Tibial artery (tissue), 4 donors: ENCODE measurements at regions not wholly inside any gene's neighbourhood (a gene's known extent, or its start where the extent isn't known, plus 50 kb on each side); places are given as distances from the start of the nearest gene placed in this dataset.

ENCODE experiments used
- DNase-seq, 2 donors: peaks; one replicate each; pipeline ENCODE4 v3.0.0-alpha.2; 2019
- H3K27ac ChIP-seq, 2 donors: fragments of 200-600 bp; sonication (generic) in 1 of 2; 1 replicate in 1 of 2; 2 replicates in 1 of 2; pipeline ENCODE4 v1.5.1; 2018 to 2019; ENCODE audit warnings: mild to moderate bottlenecking in 1 of 2
- H3K27me3 ChIP-seq, 2 donors: fragments of 200-600 bp; sonication (generic) in 1 of 2; one replicate each; pipeline versions ENCODE4 v1.5.1 to v1.6.0; 2016 to 2019
- H3K36me3 ChIP-seq, 3 donors: fragments of 200-600 bp; sonication (generic) in 2 of 3; one replicate each; pipeline ENCODE4 v1.5.1; 2016 to 2019; ENCODE audit warnings: mild to moderate bottlenecking in 2 of 3
- H3K4me1 ChIP-seq, 4 donors: fragments of 200-600 bp; sonication (generic) in 2 of 4; 1 replicate in 3 of 4; 2 replicates in 1 of 4; pipeline ENCODE4 v1.5.1; 2016 to 2019
- H3K4me3 ChIP-seq, 2 donors: fragments of 200-600 bp; sonication (generic) in 1 of 2; 1 replicate in 1 of 2; 2 replicates in 1 of 2; pipeline ENCODE4 v1.5.1; 2018 to 2019; ENCODE audit warnings: mild to moderate bottlenecking in 2 of 2
- H3K9me3 ChIP-seq, 3 donors: fragments of 200-600 bp; sonication (generic) in 1 of 3; one replicate each; pipeline ENCODE4 v1.5.1; 2016 to 2019
- CTCF ChIP-seq, 2 experiments: fragments of 200-600 bp in 1 of 2; fragments of 450-650 bp in 1 of 2; IDR thresholded peaks; one replicate each; pipeline ENCODE4 v1.5.1; 2017 to 2019; ENCODE audit warnings: antibody characterized with exemption in 2 of 2, mild to moderate bottlenecking in 1 of 2, moderate library complexity in 1 of 2
- intact Hi-C: fragments of 100-400 bp; cut with DNase I; formaldehyde crosslinking; loops from one replicate; pipeline ENCODE4 v1.15.0; 2023; ENCODE audit warnings: low total_unique reads

- intact Hi-C loops = loop anchor here (10.0 kb wide), 1 partner anchor 270 kb away; no protein-coding TSS in a partner anchor
- no peak for DNase-seq
- Histone ChIP-seq H3K36me3 (no peaks in the 10 kb centered on the region), H3K4me3 (no peak overlapping the region), H3K9me3 (no peaks in the 10 kb centered on the region), H3K4me1 (peaks cover 0 to 10% (median 4%) of the 10 kb centered on the region in 4 donors), H3K27ac (no peak overlapping the region), H3K27me3 (no peaks in the 10 kb centered on the region)
- no peak for TF ChIP-seq CTCF (IDR thresholded peaks at IDR 0.05)
Observed at GRCh38 chr6:148265054-148265453, 77.6 kb upstream of the SASH1 start.

DNA sequence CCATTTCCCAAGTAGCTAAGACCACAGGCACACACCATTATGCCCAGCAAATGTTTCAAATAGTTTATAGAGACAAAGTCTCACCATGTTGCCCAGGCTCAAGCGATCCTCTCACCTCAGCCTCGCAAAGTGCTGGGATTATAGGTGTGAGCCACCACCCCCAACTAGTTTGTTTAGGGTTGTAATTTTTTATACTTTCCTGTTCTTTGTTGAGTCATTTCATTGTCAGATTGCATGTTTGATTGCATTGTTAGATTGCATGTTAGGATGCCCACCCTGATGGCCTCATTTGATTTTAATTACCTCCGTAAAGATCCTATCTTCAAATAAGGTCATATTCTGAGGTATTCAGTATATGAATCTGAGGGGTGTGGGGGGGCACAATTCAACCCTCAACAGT lies 73.3 kb upstream of the SASH1 start:
- no peak for DNase-seq
- intact Hi-C loops = loop anchor here (10.0 kb wide), 1 partner anchor 265 kb away; no protein-coding TSS in a partner anchor
- Histone ChIP-seq H3K27me3 (no peaks in the 10 kb centered on the region), H3K4me1 (peaks cover 0 to 8% (median 4%) of the 10 kb centered on the region in 4 donors), H3K4me3 (no peak overlapping the region), H3K9me3 (no peaks in the 10 kb centered on the region), H3K27ac (no peak overlapping the region), H3K36me3 (no peaks in the 10 kb centered on the region)
- TF ChIP-seq CTCF (IDR thresholded peaks at IDR 0.05) = no peak

DNA sequence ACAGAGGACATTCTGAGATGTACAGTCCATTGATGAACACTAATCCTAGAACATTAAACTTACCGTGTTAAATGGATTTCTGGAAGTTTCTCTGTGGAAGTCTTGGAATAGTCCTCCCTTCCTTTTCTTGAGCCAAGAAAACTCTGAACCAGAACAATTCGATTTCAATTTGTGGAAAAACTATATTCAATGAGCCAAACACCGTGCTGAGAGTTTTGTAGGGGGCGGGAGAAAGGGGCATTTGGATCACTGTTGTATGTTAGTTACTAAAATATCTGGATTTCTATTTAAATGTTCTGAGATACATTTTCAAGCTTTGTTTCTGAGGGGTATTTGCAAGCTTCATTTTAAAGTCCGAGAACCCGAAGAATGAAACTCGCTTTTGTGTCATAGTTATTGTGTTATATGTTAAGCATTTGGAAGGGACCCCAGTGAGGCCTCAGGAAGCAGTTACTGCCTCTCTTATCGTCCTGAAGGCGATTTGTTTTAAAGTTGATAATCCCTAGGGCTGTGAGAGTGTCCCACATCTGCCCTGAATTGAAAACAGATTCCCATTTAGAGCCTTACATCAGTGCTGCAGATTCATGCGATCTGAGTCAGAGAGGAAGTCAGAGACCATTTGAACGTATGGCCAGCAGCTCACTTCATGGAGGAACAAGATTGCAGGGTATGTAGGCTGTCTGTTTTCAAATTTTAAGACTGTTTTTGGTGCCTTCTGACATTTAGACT lies 70.8 kb upstream of the SASH1 start:
- Histone ChIP-seq H3K27ac (peak overlapping the region; percentile 47), H3K4me1 (peaks cover 0 to 8% (median 4%) of the 10 kb centered on the region in 4 donors), H3K4me3 (peak overlapping the region; percentile 10 to 22), H3K9me3 (no peaks in the 10 kb centered on the region), H3K27me3 (no peaks in the 10 kb centered on the region), H3K36me3 (no peaks in the 10 kb centered on the region)
- intact Hi-C loops = no loop called here
- no peak for DNase-seq
- no peak for TF ChIP-seq CTCF (IDR thresholded peaks at IDR 0.05)

GRCh38 chr6:148272597-148272996 lies 70.0 kb upstream of the SASH1 start:
- H3K4me3 ChIP-seq = no peak overlapping the region
- intact Hi-C loops = no loop called here
- no peaks in the 10 kb centered on the region for H3K27me3 ChIP-seq
- H3K27ac ChIP-seq = peak overlapping the region; percentile 47
- H3K9me3 ChIP-seq = no peaks in the 10 kb centered on the region
- no peak for TF ChIP-seq CTCF (IDR thresholded peaks at IDR 0.05)
- H3K36me3 ChIP-seq = no peaks in the 10 kb centered on the region
- peaks cover 0 to 8% (median under 1%) of the 10 kb centered on the region in 4 donors for H3K4me1 ChIP-seq
- DNase-seq = no peak

GRCh38 chr6:148273962-148274752 lies 68.5 kb upstream of the SASH1 start:
- intact Hi-C loops = no loop called here
- no peak for DNase-seq
- Histone ChIP-seq H3K4me3 (no peak overlapping the region), H3K27me3 (no peaks in the 10 kb centered on the region), H3K9me3 (no peaks in the 10 kb centered on the region), H3K36me3 (no peaks in the 10 kb centered on the region), H3K27ac (no peak overlapping the region), H3K4me1 (no peaks in the 10 kb centered on the region)
- no peak for TF ChIP-seq CTCF (IDR thresholded peaks at IDR 0.05)
